BLaER1 (cell line): ENCODE measurements at regions not wholly inside any gene's neighbourhood (a gene's known extent, or its start where the extent isn't known, plus 50 kb on each side); places are given as distances from the start of the nearest gene placed in this dataset.

Experiments
- H3K27ac ChIP-seq: shearing (Covaris generic); formaldehyde crosslinking; 2 replicates; pipeline ENCODE4 v1.8.1; 2022
- H3K27me3 ChIP-seq: shearing (Covaris generic); formaldehyde crosslinking; 2 replicates; pipeline ENCODE4 v1.8.1; 2022
- H3K36me3 ChIP-seq: shearing (Covaris generic); formaldehyde crosslinking; 2 replicates; pipeline ENCODE4 v1.8.1; 2022
- H3K4me1 ChIP-seq: shearing (Covaris generic); formaldehyde crosslinking; 2 replicates; pipeline ENCODE4 v1.8.1; 2022
- H3K4me2 ChIP-seq: shearing (Covaris generic); formaldehyde crosslinking; 2 replicates; pipeline ENCODE4 v1.8.1; 2022
- H3K4me3 ChIP-seq: shearing (Covaris generic); formaldehyde crosslinking; 2 replicates; pipeline ENCODE4 v1.8.1; 2022
- H3K9ac ChIP-seq: shearing (Covaris generic); formaldehyde crosslinking; 2 replicates; pipeline ENCODE4 v1.8.1; 2022
- H3K9me3 ChIP-seq: shearing (Covaris generic); formaldehyde crosslinking; 2 replicates; pipeline ENCODE4 v1.8.1; 2022
- H4K20me1 ChIP-seq: shearing (Covaris generic); formaldehyde crosslinking; 2 replicates; pipeline ENCODE4 v1.8.1; 2022
- Cebpa-rat ChIP-seq: shearing (Covaris generic); IDR thresholded peaks from 2 replicates; pipeline ENCODE4 v1.8.1; 2022

DNA sequence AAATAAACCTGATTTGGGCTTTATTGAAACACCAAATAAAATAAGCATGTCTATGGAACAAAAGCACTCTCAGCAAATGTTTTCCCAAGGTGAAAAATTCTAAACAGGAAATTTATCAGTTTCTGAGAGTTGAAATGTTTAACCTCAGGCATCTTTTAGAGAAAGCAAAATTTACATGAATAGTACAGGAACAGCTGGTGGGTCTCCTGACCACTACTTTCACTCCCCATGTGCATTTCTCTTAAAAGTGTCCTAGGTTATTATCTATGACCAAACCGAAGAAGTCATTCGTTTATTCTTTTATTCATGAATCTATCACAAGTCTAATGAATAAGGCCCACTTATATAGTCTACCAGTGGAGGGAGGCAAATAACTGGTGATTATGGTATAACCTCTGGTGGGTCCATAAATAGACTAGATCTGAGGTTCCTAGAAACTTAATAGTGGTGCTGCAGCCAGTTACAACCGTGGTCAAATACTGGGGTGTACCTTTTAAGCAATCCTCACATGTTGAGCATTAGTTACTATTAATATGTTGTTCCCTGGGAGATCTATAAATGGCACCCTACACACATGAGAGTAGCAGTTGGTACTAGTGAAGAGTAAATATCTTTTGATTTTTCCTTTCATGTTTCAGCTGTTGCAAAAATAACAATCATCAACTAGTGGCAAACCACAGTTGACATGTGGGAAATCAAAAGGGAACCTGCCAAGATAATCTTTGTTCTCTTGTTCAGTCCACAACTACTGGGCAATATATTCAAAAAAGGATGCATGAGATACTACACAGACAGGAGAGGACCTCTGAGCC is 169.3 kb upstream of the STAC start:
- Histone ChIP-seq H3K4me3 (no peak overlapping the region), H3K4me2 (peak overlapping the region; percentile 36), H3K4me1 (peaks cover 12% of the 10 kb centered on the region), H3K27ac (no peak overlapping the region), H4K20me1 (no peaks in the 10 kb centered on the region), H3K27me3 (no peaks in the 10 kb centered on the region), H3K36me3 (no peaks in the 10 kb centered on the region), H3K9ac (no peak overlapping the region), H3K9me3 (no peaks in the 10 kb centered on the region)
- TF ChIP-seq Cebpa-rat = no peak

GRCh38 chr3:36211652-36211999 is 168.7 kb upstream of the STAC start:
- H3K9me3 ChIP-seq = no peaks in the 10 kb centered on the region
- H3K27me3 ChIP-seq = no peaks in the 10 kb centered on the region
- no peaks in the 10 kb centered on the region for H3K36me3 ChIP-seq
- no peak overlapping the region for H3K4me3 ChIP-seq
- no peaks in the 10 kb centered on the region for H4K20me1 ChIP-seq
- H3K9ac ChIP-seq = no peak overlapping the region
- no peak for TF ChIP-seq Cebpa-rat
- peaks cover 12% of the 10 kb centered on the region for H3K4me1 ChIP-seq
- no peak overlapping the region for H3K27ac ChIP-seq
- H3K4me2 ChIP-seq = peak overlapping the region; percentile 36

- no peak overlapping the region for H3K4me2 ChIP-seq
- no peaks in the 10 kb centered on the region for H3K27me3 ChIP-seq
- peaks cover 12% of the 10 kb centered on the region for H3K4me1 ChIP-seq
- no peak for TF ChIP-seq Cebpa-rat
- H3K4me3 ChIP-seq = no peak overlapping the region
- no peaks in the 10 kb centered on the region for H3K36me3 ChIP-seq
- H3K9me3 ChIP-seq = no peaks in the 10 kb centered on the region
- H3K27ac ChIP-seq = no peak overlapping the region
- H4K20me1 ChIP-seq = no peaks in the 10 kb centered on the region
- H3K9ac ChIP-seq = no peak overlapping the region
Measured at GRCh38 chr3:36212251-36212650, 168.1 kb upstream of the STAC start.

- no peak for TF ChIP-seq Cebpa-rat
- Histone ChIP-seq H3K36me3 (no peaks in the 10 kb centered on the region), H3K27ac (no peak overlapping the region), H3K27me3 (no peaks in the 10 kb centered on the region), H3K4me1 (peaks cover 12% of the 10 kb centered on the region), H3K4me2 (no peak overlapping the region), H3K9me3 (no peaks in the 10 kb centered on the region), H3K9ac (no peak overlapping the region), H3K4me3 (no peak overlapping the region), H4K20me1 (no peaks in the 10 kb centered on the region)
Measured at GRCh38 chr3:36214460-36214859, 165.8 kb upstream of the STAC start.

DNA sequence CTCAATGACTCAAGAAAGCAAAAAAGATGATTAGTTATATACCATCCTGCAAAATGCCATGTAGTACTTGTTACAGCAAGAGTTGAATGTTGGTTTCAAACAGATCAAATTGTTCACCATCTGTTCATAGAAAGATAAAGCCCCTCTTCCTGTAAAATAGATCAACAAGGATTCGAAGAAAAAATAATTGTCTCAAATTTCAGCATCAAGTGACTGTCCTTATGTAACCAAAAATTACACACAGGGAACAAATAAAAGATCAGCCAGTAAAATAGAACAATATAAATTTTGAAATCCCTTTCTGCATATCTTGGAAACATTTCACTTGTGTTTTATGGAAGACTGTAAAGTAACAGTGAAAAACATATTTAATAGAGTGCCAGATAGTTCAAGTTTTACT is 165.1 kb upstream of the STAC start:
- TF ChIP-seq Cebpa-rat = no peak
- no peak overlapping the region for H3K4me2 ChIP-seq
- peaks cover 12% of the 10 kb centered on the region for H3K4me1 ChIP-seq
- no peaks in the 10 kb centered on the region for H3K36me3 ChIP-seq
- H4K20me1 ChIP-seq = no peaks in the 10 kb centered on the region
- H3K27me3 ChIP-seq = no peaks in the 10 kb centered on the region
- no peak overlapping the region for H3K4me3 ChIP-seq
- H3K27ac ChIP-seq = no peak overlapping the region
- no peaks in the 10 kb centered on the region for H3K9me3 ChIP-seq
- no peak overlapping the region for H3K9ac ChIP-seq

DNA sequence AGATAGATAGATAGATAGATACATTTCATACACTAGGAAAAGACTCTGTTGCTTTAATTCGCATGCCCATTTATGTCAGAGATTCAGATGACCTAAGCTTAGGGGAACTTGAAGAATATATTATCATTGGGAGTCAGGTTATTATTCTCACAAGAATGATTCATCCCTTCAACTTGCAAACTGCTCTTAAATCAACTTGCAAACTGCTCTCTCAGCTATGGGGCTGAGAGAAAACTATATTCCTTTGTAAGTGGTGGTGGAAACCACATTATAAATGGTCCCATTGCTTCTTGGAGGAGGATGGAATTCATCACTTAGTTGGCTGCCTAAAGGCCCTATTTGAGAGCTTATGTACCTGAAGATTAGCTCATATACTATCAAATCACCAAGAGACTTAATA is 160.9 kb upstream of the STAC start:
- Histone ChIP-seq H3K4me3 (no peak overlapping the region), H3K27ac (no peak overlapping the region), H3K4me1 (no peaks in the 10 kb centered on the region), H3K36me3 (no peaks in the 10 kb centered on the region), H4K20me1 (no peaks in the 10 kb centered on the region), H3K4me2 (no peak overlapping the region), H3K9me3 (no peaks in the 10 kb centered on the region), H3K27me3 (no peaks in the 10 kb centered on the region), H3K9ac (no peak overlapping the region)
- TF ChIP-seq Cebpa-rat = no peak

DNA sequence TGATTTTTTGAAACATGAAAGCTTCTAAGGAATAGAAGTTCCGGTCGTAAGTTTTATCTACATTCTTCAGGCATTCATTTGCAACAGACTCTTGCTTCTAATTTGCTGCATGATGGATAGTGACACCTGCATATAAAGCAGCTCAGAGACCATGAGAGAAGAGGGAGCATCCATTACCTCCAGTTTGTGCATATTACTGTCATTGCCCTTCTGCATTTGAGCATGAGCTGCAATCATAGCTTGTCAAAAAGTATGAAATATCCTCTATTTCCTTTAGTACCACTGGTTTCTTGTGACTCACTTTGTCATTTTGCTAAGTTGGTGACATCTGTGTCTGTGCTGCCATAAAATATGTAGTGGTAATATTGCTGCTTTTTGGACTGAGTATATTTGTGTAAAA is 160.1 kb upstream of the STAC start:
- Histone ChIP-seq H3K36me3 (no peaks in the 10 kb centered on the region), H3K9me3 (no peaks in the 10 kb centered on the region), H3K27me3 (no peaks in the 10 kb centered on the region), H3K27ac (no peak overlapping the region), H3K4me1 (no peaks in the 10 kb centered on the region), H3K4me3 (no peak overlapping the region), H3K9ac (no peak overlapping the region), H4K20me1 (no peaks in the 10 kb centered on the region), H3K4me2 (no peak overlapping the region)
- TF ChIP-seq Cebpa-rat = no peak

DNA sequence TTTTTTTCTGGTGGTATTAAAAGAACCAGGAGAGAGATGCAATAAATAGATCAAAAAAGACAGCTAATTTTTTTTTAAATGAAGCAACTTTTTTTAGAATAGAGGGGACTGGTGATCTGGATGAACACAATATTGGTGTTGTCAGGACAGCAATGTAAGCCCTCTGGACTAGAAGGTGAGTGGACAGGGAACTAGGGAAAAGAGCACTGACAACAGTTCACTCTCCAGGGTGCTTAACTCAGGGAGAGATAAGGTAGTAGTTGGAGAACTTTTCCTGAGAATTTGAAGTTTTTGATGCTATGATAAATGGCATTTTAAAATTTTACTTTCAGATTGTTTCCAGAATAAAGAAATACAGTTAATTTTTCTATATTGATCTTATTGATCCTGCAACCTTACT is 158.3 kb upstream of the STAC start:
- Histone ChIP-seq H3K4me1 (no peaks in the 10 kb centered on the region), H3K9ac (no peak overlapping the region), H3K36me3 (no peaks in the 10 kb centered on the region), H3K4me3 (no peak overlapping the region), H3K4me2 (no peak overlapping the region), H4K20me1 (no peaks in the 10 kb centered on the region), H3K9me3 (no peaks in the 10 kb centered on the region), H3K27me3 (no peaks in the 10 kb centered on the region), H3K27ac (no peak overlapping the region)
- TF ChIP-seq Cebpa-rat = no peak

- Histone ChIP-seq H3K4me2 (no peak overlapping the region), H3K9me3 (no peaks in the 10 kb centered on the region), H3K4me3 (no peak overlapping the region), H3K4me1 (no peaks in the 10 kb centered on the region), H4K20me1 (no peaks in the 10 kb centered on the region), H3K9ac (no peak overlapping the region), H3K36me3 (no peaks in the 10 kb centered on the region), H3K27ac (no peak overlapping the region), H3K27me3 (no peaks in the 10 kb centered on the region)
- TF ChIP-seq Cebpa-rat = no peak
Measured at GRCh38 chr3:36227980-36228379, 152.3 kb upstream of the STAC start.

DNA sequence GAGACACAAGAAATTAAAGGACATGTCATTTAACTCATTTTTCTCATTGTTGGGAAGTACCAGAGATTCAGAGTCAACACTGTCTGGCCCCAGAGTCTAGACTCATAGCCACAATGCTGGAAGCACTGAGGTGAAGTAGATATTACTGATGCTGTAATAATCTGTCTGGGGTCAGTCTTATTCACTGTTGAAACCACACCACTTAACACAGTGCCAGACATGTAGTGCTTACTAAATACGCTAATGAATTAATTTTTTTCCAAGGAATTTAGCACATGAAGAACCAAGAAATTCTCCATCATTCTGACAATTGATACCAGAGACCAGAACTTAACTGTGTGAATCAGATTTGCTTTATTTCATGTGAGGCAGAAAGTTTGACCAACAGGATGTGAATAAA is 150.8 kb upstream of the STAC start:
- Histone ChIP-seq H3K4me1 (no peaks in the 10 kb centered on the region), H3K4me3 (no peak overlapping the region), H3K36me3 (no peaks in the 10 kb centered on the region), H3K9me3 (no peaks in the 10 kb centered on the region), H3K27me3 (no peaks in the 10 kb centered on the region), H3K4me2 (no peak overlapping the region), H3K27ac (no peak overlapping the region), H3K9ac (no peak overlapping the region), H4K20me1 (no peaks in the 10 kb centered on the region)
- no peak for TF ChIP-seq Cebpa-rat
